A549 (cell line): ENCODE measurements at regions not wholly inside any gene's neighbourhood (a gene's known extent, or its start where the extent isn't known, plus 50 kb on each side); places are given as distances from the start of the nearest gene placed in this dataset.

ENCODE experiments used
- ATAC-seq, 2 experiments: fragments of 200-7000 bp in 1 of 2; fragments of >200 bp in 1 of 2; cut with Nextera tagmentation in 1 of 2; cut with Tn5 transposase in 1 of 2; 3 replicates each; pipeline versions ENCODE4 v1.8.0 to v1.9.1; 2018 to 2020; ENCODE audit warnings: mild to moderate bottlenecking in 1 of 2, moderate library complexity in 1 of 2
- CTCF ChIA-PET: fragments of 300-600 bp; sonication (Branson Sonifier 250); formaldehyde crosslinking; extraction: SDS; loops from one replicate; lab custom pipeline; 2021; ENCODE audit warnings: antibody characterized with exemption, inconsistent platforms; lab: Yijun Ruan, JAX
- POLR2A ChIA-PET: fragments of 350-600 bp; formaldehyde crosslinking; extraction: SDS; loops from one replicate; lab custom pipeline; 2021; ENCODE audit warnings: antibody characterized with exemption, inconsistent platforms; lab: Yijun Ruan, JAX
- DNase-seq, 2 experiments: peaks; one replicate each; pipeline versions ENCODE4 v3.0.0 to v3.0.0-alpha.2; 2011 to 2016; ENCODE audit warnings: low read depth in 1 of 2, low spot score in 1 of 2
- FAIRE-seq: peaks from 2 replicates; lab custom pipeline; 2011; peaks lifted over from hg19 to GRCh38; lab: Jason Lieb, UNC
- H3K27ac ChIP-seq, 2 experiments: fragments of >200 bp; sonication (Bioruptor Twin); formaldehyde crosslinking; 3 replicates each; pipeline ENCODE4 v1.5.1; 2016 to 2017
- H3K4me1 ChIP-seq: fragments of >200 bp; sonication (Bioruptor Twin); formaldehyde crosslinking; 3 replicates; pipeline ENCODE4 v1.6.1; 2016
- H3K4me2 ChIP-seq: fragments of >200 bp; sonication (Bioruptor Twin); formaldehyde crosslinking; 3 replicates; pipeline ENCODE4 v1.6.1; 2016
- H3K4me3 ChIP-seq: fragments of >200 bp; sonication (Bioruptor Twin); formaldehyde crosslinking; 3 replicates; pipeline ENCODE4 v1.5.1; 2016
- H3K9me3 ChIP-seq: fragments of >200 bp; sonication (Bioruptor Twin); formaldehyde crosslinking; 3 replicates; pipeline ENCODE4 v1.6.1; 2016
- CHD2 ChIP-seq: fragments of 150-350 bp; IDR thresholded peaks from 2 replicates; pipeline ENCODE4 v1.6.1; 2014; ENCODE audit warnings: low read length; ENCODE audit not compliant: partially characterized antibody
- FOSL2 ChIP-seq, 2 experiments: fragments of 450-650 bp in 1 of 2; fragments of >200 bp in 1 of 2; sonication (Bioruptor Twin) in 1 of 2; formaldehyde crosslinking; IDR thresholded peaks; 2 replicates each; pipeline versions ENCODE4 v1.5.0 to v1.6.1; 2016 to 2020; ENCODE audit warnings: mild to moderate bottlenecking in 1 of 2, moderate library complexity in 1 of 2
- FOXS1 ChIP-seq: fragments of 250-450 bp; sonication (Bioruptor Pico); IDR thresholded peaks from 2 replicates; pipeline ENCODE4 v1.5.0; 2020; ENCODE audit warnings: mild to moderate bottlenecking, moderate library complexity
- GATA3 ChIP-seq: IDR thresholded peaks from 2 replicates; pipeline ENCODE4 v1.6.1; 2012; ENCODE audit warnings: borderline replicate concordance
- HDAC2 ChIP-seq: fragments of 200-600 bp; sonication (generic); IDR thresholded peaks from 2 replicates; pipeline ENCODE4 v1.6.1; 2016
- HOXA7 ChIP-seq: fragments of 250-450 bp; sonication (Bioruptor Pico); IDR thresholded peaks from 2 replicates; pipeline ENCODE4 v1.5.0; 2020; ENCODE audit warnings: mild to moderate bottlenecking, moderate library complexity
- HOXB5 ChIP-seq: fragments of 250-450 bp; sonication (Bioruptor Pico); IDR thresholded peaks from 2 replicates; pipeline ENCODE4 v1.5.0; 2020; ENCODE audit warnings: mild to moderate bottlenecking, moderate library complexity
- JUNB ChIP-seq: fragments of >200 bp; sonication (Bioruptor Twin); formaldehyde crosslinking; IDR thresholded peaks from 2 replicates; pipeline ENCODE4 v1.6.1; 2016
- KDM5A ChIP-seq: fragments of 200-600 bp; sonication (generic); IDR thresholded peaks from 2 replicates; pipeline ENCODE4 v1.6.1; 2016; ENCODE audit warnings: antibody characterized with exemption, mild to moderate bottlenecking
- MAFK ChIP-seq: fragments of 450-650 bp; IDR thresholded peaks from 2 replicates; pipeline ENCODE4 v1.6.1; 2014; ENCODE audit not compliant: partially characterized antibody
- NFE2L2 ChIP-seq: fragments of 150-350 bp; conservative IDR thresholded peaks from 2 replicates; pipeline ENCODE4 v1.6.1; 2014; ENCODE audit warnings: low read length
- NPAS2 ChIP-seq: fragments of 250-450 bp; sonication (Bioruptor Pico); IDR thresholded peaks from 2 replicates; pipeline ENCODE4 v1.8.0; 2022; ENCODE audit warnings: mild to moderate bottlenecking, moderate library complexity, borderline replicate concordance
- PHF8 ChIP-seq: fragments of 200-600 bp; sonication (generic); IDR thresholded peaks from 2 replicates; pipeline ENCODE4 v1.6.1; 2016; ENCODE audit warnings: low read depth, mild to moderate bottlenecking, antibody characterized with exemption, moderate library complexity, borderline replicate concordance
- RAD21 ChIP-seq, 2 experiments: fragments of >200 bp in 1 of 2; sonication (Bioruptor Twin) in 1 of 2; formaldehyde crosslinking in 1 of 2; IDR thresholded peaks in 1 of 2; conservative IDR thresholded peaks in 1 of 2; 2 replicates in 1 of 2; 3 replicates in 1 of 2; pipeline ENCODE4 v1.6.1; 2012 to 2018; ENCODE audit warnings: inconsistent platforms in 1 of 2
- RNF2 ChIP-seq: fragments of 200-600 bp; sonication (generic); IDR thresholded peaks from 2 replicates; pipeline ENCODE4 v1.6.1; 2016; ENCODE audit warnings: low read depth, mild to moderate bottlenecking, antibody characterized with exemption, moderate library complexity, borderline replicate concordance
- TFCP2L1 ChIP-seq: fragments of 250-450 bp; sonication (Bioruptor Pico); IDR thresholded peaks from 2 replicates; pipeline ENCODE4 v1.5.0; 2021; ENCODE audit warnings: mild to moderate bottlenecking
- WGBS: methylation state at CpG from one replicate; pipeline ENCODE4 v1.1.6; 2017; ENCODE audit errors: missing lambda C conversion rate; 5-methylcytosine and 5-hydroxymethylcytosine counted together
- TF ChIP-seq, protein P1 (sequence below): fragments of 150-350 bp; IDR thresholded peaks from 2 replicates; pipeline ENCODE4 v1.6.1; 2014; ENCODE audit warnings: low read depth, mild to moderate bottlenecking, low read length
- TF ChIP-seq, protein P2 (sequence below): IDR thresholded peaks from 2 replicates; pipeline ENCODE4 v1.6.1; 2012
- TF ChIP-seq, protein P3 (sequence below): fragments of 200-600 bp; sonication (generic); IDR thresholded peaks from 2 replicates; pipeline ENCODE4 v1.6.1; 2016; ENCODE audit warnings: antibody characterized with exemption, mild to moderate bottlenecking, moderate library complexity

DNA sequence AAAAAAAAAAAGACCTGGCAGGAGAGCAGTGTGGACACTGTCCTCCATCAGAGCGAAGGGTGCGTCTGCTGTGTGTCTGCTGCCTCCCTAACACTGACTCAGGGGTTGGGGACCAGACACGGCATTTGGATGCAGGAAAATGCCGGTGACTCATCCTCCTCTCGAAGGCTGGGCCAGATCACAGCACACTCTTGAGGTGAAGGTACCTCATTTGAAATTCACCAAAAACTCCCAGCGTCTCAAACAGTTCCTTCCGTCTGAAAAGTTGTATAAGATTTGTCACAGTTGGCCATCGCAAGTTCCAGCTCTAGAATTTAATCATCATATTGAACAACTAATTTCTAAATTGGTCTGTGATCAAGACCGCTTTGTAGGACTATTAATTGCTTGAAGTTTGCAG, 118.1 kb upstream of the LYZL2 start:
- ChIA-PET POLR2A (interaction anchor here (0.7 kb wide), 1 partner anchor 11 kb away, joined by 3 read pairs; no protein-coding TSS in a partner anchor), CTCF (interaction anchor here (0.7 to 2.6 kb wide), 11 partner anchors 18 to 1257 kb away, joined by 3 to 8 read pairs (median 3); no protein-coding TSS in a partner anchor)
- H3K4me3 ChIP-seq: no peak overlapping the region
- H3K27ac ChIP-seq: no peak overlapping the region
- ATAC-seq (peak in 1 of 2 experiments; percentile 27; a peak in 2 of 6 replicates), FAIRE-seq (no peak), DNase-seq (no peak)
- TF ChIP-seq FOSL2 (IDR thresholded peaks at IDR 0.05): no peak
- TF ChIP-seq FOSL2 (CRISPR knock-in tag; IDR thresholded peaks at IDR 0.05): peak; percentile 42; the same call in 1 of the 2 replicates
- TF ChIP-seq, protein P1, sequence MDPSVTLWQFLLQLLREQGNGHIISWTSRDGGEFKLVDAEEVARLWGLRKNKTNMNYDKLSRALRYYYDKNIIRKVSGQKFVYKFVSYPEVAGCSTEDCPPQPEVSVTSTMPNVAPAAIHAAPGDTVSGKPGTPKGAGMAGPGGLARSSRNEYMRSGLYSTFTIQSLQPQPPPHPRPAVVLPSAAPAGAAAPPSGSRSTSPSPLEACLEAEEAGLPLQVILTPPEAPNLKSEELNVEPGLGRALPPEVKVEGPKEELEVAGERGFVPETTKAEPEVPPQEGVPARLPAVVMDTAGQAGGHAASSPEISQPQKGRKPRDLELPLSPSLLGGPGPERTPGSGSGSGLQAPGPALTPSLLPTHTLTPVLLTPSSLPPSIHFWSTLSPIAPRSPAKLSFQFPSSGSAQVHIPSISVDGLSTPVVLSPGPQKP: no peak
- no peaks in the 10 kb centered on the region for H3K9me3 ChIP-seq
- H3K4me1 ChIP-seq: 0 out of 3 replicates have a peak, but pooled peaks cover 3% of the 10 kb centered on the region
- H3K4me2 ChIP-seq: no peak overlapping the region
- 52% methylated on average over 9 of the region's 9 CpGs for WGBS

DNA sequence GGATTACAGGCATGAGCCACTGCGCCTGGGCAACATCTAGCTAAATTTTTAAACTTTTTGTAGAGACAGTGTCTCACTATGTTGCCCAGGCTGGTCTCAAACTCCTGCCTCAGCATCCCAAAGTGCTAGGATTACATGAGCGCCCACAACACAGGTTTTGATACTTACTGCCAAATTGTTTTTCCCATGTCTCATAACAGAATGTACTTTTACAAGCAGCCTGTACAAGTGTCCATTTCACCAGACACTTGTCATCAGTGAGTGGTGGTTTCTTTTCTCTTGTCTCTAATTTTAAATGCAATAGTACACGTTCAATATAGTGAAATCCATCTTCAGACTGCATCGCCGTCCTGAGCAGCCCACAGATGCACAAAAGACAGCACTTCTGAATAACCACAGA, 116.4 kb upstream of the LYZL2 start:
- ChIA-PET CTCF (interaction anchor here (0.6 to 1.6 kb wide), 6 partner anchors 16 to 1359 kb away, joined by 3 to 4 read pairs (median 3); no protein-coding TSS in a partner anchor), POLR2A (interaction anchor here (1.5 kb wide), 1 partner anchor 9 kb away, joined by 11 read pairs; no protein-coding TSS in a partner anchor)
- 80% methylated on average over 5 of the region's 5 CpGs for WGBS
- Histone ChIP-seq H3K4me2 (no peak overlapping the region), H3K9me3 (no peaks in the 10 kb centered on the region), H3K4me1 (0 out of 3 replicates have a peak, but pooled peaks cover 3% of the 10 kb centered on the region), H3K4me3 (no peak overlapping the region), H3K27ac (no peak overlapping the region)
- DNase-seq: no peak
- TF ChIP-seq JUNB: no peak
- TF ChIP-seq CHD2: no peak
- no peak for TF ChIP-seq PHF8
- TF ChIP-seq, protein P2, sequence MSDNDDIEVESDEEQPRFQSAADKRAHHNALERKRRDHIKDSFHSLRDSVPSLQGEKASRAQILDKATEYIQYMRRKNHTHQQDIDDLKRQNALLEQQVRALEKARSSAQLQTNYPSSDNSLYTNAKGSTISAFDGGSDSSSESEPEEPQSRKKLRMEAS: no peak
- no peak for TF ChIP-seq MAFK
- no peak for TF ChIP-seq NFE2L2
- no peak for TF ChIP-seq FOXS1 (CRISPR knock-in tag)
- TF ChIP-seq GATA3: no peak
- no peak for TF ChIP-seq HOXB5
- TF ChIP-seq, protein P3, sequence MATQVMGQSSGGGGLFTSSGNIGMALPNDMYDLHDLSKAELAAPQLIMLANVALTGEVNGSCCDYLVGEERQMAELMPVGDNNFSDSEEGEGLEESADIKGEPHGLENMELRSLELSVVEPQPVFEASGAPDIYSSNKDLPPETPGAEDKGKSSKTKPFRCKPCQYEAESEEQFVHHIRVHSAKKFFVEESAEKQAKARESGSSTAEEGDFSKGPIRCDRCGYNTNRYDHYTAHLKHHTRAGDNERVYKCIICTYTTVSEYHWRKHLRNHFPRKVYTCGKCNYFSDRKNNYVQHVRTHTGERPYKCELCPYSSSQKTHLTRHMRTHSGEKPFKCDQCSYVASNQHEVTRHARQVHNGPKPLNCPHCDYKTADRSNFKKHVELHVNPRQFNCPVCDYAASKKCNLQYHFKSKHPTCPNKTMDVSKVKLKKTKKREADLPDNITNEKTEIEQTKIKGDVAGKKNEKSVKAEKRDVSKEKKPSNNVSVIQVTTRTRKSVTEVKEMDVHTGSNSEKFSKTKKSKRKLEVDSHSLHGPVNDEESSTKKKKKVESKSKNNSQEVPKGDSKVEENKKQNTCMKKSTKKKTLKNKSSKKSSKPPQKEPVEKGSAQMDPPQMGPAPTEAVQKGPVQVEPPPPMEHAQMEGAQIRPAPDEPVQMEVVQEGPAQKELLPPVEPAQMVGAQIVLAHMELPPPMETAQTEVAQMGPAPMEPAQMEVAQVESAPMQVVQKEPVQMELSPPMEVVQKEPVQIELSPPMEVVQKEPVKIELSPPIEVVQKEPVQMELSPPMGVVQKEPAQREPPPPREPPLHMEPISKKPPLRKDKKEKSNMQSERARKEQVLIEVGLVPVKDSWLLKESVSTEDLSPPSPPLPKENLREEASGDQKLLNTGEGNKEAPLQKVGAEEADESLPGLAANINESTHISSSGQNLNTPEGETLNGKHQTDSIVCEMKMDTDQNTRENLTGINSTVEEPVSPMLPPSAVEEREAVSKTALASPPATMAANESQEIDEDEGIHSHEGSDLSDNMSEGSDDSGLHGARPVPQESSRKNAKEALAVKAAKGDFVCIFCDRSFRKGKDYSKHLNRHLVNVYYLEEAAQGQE: no peak
- no peak for TF ChIP-seq TFCP2L1
- TF ChIP-seq HOXA7 (CRISPR knock-in tag): no peak
- TF ChIP-seq RNF2: no peak
- FAIRE-seq: no peak
- ATAC-seq: no peak

DNA sequence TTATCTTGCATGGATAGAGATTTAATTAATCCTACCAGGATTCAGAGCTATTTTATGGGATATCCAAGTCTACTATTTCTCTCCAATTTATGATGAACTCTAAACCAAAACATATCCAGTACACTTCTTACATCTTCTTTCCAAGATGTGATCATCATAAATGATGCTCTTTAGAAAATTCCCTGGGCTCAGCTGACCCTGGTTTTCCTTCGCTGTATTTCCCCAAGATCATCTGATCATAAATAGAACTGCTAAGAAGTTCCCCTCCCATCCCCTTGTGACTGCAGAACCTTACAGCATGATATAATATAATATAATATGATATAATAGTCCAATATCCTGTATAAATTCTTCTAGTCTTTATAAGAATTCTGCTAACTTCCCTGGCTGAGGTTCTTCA, 114.6 kb upstream of the LYZL2 start:
- ChIA-PET POLR2A (no interaction called here), CTCF (interaction anchor here (1.4 kb wide), 1 partner anchor 8 kb away, joined by 4 read pairs; no protein-coding TSS in a partner anchor)

More for the DNA sequence above, 114.6 kb upstream of the LYZL2 start:
- Histone ChIP-seq H3K4me3 (no peak overlapping the region), H3K27ac (no peak overlapping the region), H3K4me1 (0 out of 3 replicates have a peak, but pooled peaks cover 3% of the 10 kb centered on the region), H3K4me2 (no peak overlapping the region), H3K9me3 (no peaks in the 10 kb centered on the region)
- DNase-seq (no peak), ATAC-seq (no peak), FAIRE-seq (no peak)
- 97% methylated on average over 1 of the region's 1 CpG for WGBS
- TF ChIP-seq KDM5A (no peak), NFE2L2 (no peak), RAD21 (conservative IDR thresholded peaks at IDR 0.05 in 1 of 2, IDR thresholded peaks at IDR 0.05 in 1 of 2) (no peak), HOXA7 (CRISPR knock-in tag) (no peak), HDAC2 (no peak), NPAS2 (CRISPR knock-in tag) (no peak)
